NCI-H187 treated with DMSO at 0.1 percent for 48 hours (cell line): ENCODE measurements at regions not wholly inside any gene's neighbourhood (a gene's known extent, or its start where the extent isn't known, plus 50 kb on each side); places are given as distances from the start of the nearest gene placed in this dataset.

Source experiments
- DNase-seq: peaks from one replicate; lab custom pipeline; 2025; lab: John Stamatoyannopoulos, UW

GRCh38 chr9:108643731-108644510 is 211.9 kb downstream of the ACTL7B start:
- no peak for DNase-seq

- DNase-seq, result no peak
Observed at GRCh38 chr9:108642871-108643270, 212.9 kb downstream of the ACTL7B start.

GRCh38 chr9:108640230-108640629 is 215.6 kb downstream of the ACTL7B start:
- no peak for DNase-seq

- DNase-seq, result no peak
Observed at GRCh38 chr9:108639696-108640095, 216.1 kb downstream of the ACTL7B start.

DNA sequence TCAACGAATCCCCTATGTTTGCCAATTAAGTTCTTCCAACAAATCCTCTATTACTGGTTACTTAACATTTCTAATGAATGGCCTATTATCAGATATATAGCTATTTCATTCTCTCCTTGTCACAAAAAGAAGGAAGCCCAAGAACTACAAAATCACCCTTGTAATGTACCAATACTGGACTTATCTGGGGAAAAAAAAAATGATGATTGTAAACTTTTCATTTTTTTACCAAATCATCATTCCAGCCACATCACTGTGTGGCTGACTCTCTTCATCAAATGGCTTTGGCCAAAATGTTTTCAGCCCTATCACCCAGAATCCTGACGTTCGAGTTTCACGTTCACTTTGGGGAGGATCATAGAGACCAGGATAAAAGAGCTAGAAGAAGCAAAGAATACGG is 216.7 kb downstream of the ACTL7B start:
- DNase-seq, result no peak

GRCh38 chr9:108637340-108637739 is 218.4 kb downstream of the ACTL7B start:
- DNase-seq, result no peak

DNA sequence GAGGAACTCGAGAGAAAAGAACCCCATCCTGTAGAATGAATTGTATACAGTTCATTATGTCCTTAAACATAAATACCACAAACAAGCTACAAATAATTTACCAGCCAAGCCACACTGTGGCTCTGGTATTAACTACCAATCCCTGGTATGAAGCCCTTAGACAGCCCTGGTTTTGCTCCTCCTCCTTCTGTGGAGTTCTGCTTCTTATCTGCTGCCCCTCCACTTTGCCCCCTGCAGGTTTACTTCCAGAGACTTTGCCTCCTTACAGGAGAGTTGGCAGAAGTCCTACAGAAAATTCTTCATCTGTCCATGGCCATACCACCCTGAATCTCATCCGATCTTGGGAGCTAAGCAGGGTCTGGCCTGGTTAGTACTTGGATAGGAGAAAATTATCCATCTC is 219.8 kb downstream of the ACTL7B start:
- no peak for DNase-seq

DNA sequence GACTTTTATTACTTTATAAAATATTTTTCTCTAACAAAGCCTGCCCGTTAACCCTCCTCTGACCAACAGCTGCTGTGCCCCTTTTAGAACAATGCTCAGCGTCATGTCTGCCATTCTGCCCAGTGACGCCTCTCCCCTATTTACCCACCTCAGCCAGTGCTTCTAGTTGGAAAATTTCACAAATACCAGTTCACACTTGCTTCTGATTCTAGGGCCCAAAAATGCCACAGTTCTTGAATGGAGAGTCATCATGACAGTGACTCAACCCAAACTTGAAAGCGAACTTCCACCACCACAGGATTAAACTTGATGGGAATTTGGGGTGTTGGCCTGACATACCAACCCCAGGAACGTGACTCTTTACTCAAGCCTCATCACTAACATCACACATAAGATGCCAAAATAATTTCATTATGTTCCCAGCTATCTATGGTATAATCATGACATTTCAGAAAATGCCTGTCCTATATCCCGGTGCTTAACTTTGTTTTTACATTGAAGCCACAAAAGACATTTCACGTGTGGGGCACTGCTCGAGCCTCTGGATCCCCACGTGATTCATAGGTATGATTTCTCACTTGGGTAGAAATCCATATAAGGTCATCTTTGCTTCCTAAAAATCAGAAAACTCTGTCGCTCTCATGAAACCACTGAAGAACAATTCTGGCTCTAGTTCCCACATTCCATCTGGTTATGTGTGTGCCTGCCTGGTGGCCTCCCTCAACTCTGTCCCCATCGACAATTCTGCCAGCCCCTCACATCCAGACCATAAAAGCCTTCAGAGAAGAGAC is 220.9 kb downstream of the ACTL7B start:
- DNase-seq, result no peak

- DNase-seq, result no peak
Observed at GRCh38 chr9:108634204-108634603, 221.6 kb downstream of the ACTL7B start.

GRCh38 chr9:108631496-108632285 is 224.1 kb downstream of the ACTL7B start:
- DNase-seq, result no peak

DNA sequence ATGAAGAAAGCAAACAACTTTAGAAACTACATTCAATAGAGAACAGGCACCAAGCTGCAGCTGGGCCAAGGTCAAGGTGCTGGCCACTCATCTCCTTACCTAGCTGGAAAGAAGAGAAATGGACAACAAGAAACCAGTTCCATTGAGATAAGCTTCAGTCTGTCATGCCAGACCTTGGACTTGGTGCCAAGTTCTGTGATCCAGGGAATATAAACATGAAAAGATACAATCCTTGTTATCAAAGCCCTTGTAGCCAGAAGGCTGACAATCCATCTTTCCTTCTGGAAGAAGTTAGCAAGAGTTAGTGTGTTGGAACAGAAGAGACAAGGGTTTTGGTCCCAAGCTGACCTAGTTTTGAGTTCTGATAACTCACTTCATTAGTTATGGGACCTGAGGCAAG is 227.5 kb downstream of the ACTL7B start:
- DNase-seq, result no peak

GRCh38 chr9:108626743-108627142 is 229.0 kb downstream of the ACTL7B start:
- DNase-seq, result no peak

DNA sequence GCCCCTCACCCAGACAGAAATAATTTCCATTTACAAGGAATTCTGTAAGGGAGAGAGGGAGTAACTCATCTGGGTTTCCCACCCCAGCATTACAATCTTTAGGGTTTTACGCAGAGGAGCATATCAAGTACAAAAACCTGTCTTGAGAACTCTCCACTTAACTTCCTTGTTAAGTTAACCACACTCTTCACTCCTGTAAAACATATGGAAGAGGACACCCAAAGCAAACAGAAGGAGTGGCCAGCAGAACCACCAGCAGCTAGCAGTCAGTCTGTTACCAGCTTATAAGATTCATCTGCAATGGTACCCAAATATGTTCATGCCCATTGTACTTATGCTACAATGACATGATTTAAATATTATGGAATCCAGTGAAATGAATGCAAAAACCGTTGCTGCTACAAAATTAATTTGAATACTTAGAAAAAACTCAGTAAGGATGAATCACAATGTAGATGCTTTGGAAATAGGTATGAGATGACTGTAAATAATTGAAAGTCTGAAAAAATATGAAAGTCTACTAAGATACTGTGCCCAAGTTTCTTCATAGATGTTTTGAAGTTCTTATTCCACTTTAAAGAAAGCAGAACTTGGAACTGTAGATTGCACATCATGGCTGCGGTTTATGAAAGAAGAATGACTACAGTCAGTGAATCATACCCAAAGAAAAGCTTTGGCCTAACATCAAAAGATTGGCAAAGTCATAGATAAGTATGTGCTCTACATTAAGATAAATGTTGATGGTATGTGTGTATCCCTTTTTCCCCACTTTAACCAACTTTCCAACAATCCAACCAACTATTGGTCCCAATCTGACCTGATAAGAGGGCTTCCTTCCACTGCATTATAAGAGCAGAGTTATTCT is 233.6 kb downstream of the ACTL7B start:
- no peak for DNase-seq

GRCh38 chr9:108620767-108621166 is 235.0 kb downstream of the ACTL7B start:
- DNase-seq, result no peak

DNA sequence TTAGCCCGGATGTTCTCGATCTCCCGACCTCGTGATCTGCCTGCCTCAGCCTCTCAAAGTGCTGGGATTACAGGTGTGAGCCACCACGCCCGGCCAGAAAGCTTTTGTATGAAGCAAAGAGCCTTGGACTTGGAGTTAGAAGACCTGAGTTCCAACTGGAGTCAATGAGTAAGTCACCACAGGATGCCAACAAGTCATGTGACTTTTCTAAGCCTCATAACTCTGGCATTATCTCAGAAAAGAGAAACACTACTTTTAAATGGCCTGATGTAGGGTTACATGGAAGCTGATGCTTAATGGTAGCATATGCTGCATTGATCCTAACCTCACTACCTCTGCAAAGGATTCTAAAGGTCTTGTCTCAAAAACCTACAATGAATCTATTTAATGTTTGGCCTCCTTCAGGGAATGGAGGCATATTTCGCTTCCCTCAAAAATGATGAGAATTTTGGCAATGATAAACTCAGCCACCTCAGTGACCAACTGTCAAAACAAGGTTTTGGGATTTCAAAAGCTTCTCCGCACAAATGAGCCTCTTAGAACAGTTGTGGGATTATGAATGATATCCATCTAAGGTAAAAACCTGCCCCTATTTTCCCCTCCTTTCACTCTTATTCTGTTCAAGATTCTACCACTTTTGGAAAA is 236.8 kb downstream of the ACTL7B start:
- no peak for DNase-seq

GRCh38 chr9:108617676-108618075 is 238.1 kb downstream of the ACTL7B start:
- DNase-seq, result no peak

- DNase-seq, result no peak
Observed at GRCh38 chr9:108615152-108615551, 240.6 kb downstream of the ACTL7B start.

- no peak for DNase-seq
Observed at GRCh38 chr9:108612513-108612912, 243.3 kb downstream of the ACTL7B start.

DNA sequence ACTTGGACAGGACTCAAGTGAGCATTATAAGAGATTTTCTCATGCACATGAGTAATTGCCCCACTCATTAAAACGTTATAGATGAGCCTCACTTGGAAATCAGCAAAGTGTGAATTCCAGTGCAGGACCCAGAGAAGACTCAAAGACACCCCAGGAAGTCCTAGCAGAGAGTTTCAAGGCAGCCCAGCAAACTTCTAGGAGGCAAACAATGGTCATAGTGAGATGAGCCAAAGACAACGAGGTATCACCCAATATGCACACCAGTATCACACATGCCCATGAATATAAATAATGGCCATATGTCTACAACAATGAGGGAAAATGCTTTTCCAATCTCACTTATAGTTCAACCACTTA is 245.9 kb downstream of the ACTL7B start:
- DNase-seq, result no peak

DNA sequence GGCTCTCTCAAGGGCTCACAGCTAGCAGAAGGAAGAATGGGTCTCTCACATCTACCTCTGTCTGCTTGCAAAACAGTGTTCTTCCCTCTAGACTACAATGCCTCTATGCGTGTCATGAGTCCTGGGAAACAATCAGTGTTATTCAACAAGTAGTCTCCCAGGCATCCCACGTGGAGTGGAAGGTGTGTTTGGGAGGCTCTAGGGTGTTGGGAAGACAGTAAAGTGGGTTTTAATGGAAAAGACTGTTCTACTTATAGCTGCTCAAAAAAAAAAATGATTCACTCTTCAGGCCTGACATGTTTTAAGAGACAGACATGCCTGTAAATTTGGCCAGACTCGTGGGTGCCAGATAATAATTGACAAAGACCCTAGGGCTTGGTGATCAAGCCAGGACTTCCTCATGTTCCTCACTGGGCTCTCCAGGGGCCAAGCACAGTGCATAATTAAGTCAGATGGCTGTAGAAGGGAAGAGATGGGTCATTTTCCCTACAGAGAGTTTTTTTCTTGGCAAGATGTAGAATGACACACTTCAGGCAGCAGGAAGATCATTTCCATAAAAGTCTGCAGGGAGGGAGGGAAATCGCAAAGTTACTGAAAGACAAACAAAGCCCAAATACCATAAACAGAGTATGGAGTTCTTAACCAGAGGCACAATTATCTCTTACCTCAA is 246.4 kb downstream of the ACTL7B start:
- no peak for DNase-seq

DNA sequence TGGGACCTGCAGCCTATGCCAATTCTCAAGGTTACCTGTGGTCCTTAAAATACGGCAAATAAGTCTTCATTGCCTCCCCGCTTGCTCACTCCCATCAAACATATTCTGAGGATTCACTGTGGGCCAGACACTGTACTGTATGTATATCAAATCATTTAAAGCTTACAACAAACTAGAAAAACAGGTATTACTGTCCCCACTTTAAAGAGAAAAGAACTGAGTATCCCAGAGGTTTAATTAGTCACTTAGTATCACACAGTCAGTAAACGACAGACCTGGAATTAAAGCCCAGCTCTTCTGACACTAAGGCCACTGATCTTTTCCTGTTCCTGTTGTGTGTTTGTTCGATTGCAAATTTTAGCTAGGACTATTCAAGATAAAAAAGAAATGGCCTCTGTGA is 248.2 kb downstream of the ACTL7B start:
- DNase-seq, result no peak
